ENCODE measurements at regions not wholly inside any gene's neighbourhood (a gene's known extent, or its start where the extent isn't known, plus 50 kb on each side); places are given as distances from the start of the nearest gene placed in this dataset.

GRCh38 chr2:53379547-53379946, 388.1 kb upstream of the CHAC2 start:
- TF ChIP-seq CTCF (IDR thresholded peaks at IDR 0.05) = no peak
- no peak for TF ChIP-seq EP300 (IDR thresholded peaks at IDR 0.05)

Measured in sigmoid colon (tissue), 4 donors.